ENCODE measurements at regions not wholly inside any gene's neighbourhood (a gene's known extent, or its start where the extent isn't known, plus 50 kb on each side); places are given as distances from the start of the nearest gene placed in this dataset.
A peak's percentile ranks its signal among the peaks of the same experiment; 100 is the strongest.

GRCh38 chr5:135628771-135629563, 50.2 kb upstream of the CXCL14 start:
- DNase-seq (ENCODE audit: low spot score): peak; percentile 46

Measured in kidney tubule cell (primary cell).